Fibroblast of gingiva (primary cell): ENCODE measurements at regions not wholly inside any gene's neighbourhood (a gene's known extent, or its start where the extent isn't known, plus 50 kb on each side); places are given as distances from the start of the nearest gene placed in this dataset.

Experiments
- DNase-seq: peaks from one replicate; pipeline ENCODE4 v3.0.0-alpha.2; 2011; ENCODE audit warnings: low read depth

DNA sequence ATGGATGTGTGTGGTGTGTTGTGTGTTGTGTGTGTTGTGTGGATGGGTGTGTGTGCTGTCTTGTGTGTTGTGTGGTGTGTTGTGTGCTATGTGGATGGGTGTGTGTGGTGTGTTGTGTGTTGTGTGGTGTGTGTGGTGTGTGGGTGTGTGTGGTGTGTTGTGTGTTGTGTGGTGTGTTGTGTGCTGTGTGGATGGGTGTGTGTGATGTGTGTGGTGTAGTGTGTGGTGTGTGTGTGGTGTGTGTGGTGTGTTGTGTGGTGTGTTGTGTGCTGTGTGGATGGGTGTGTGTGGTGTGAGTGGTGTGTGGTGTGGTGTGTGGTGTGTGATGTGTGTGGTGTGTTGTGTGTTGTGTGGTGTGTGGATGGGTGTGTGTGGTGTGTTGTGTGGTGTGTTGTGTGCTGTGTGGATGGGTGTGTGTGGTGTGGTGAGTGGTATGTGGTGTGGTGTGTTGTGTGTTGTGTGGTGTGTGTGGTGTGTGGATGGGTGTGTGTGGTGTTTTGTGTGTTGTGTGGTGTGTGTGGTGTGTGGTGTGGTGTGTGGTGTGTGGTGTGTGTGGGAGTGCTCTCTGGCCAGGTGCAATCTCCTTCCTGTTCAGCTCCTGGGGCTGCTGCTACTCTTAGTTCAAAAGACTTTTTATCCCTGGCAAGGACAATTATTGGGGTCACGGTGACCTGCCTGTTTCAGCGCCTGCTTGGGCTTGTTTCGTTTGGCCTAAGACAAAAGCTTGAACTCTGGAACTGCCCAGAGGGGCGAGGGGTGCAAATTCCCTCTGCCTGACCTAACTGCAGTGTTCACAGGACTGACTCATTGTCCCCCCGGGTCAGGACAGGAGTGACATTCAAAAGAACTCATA lies 101.1 kb downstream of the UBIAD1 start:
- no peak for DNase-seq

DNA sequence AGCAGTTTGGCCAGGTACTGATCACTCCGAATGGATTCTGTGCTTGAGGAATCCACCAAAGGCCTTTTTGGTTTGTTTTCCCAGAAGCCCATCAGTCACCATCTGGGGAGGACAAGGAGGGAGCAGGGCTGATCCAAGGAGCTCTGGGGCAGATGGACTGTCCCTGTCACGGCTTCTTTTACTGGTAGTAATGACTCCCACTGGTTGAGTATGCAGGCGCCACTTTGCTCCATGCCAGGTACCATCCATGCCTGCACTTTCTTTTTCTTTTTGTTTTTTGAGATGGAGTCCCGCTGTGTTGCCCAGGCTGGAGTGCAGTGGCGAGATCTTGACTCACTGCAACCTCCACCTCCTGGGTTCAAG lies 101.7 kb downstream of the UBIAD1 start:
- no peak for DNase-seq

DNA sequence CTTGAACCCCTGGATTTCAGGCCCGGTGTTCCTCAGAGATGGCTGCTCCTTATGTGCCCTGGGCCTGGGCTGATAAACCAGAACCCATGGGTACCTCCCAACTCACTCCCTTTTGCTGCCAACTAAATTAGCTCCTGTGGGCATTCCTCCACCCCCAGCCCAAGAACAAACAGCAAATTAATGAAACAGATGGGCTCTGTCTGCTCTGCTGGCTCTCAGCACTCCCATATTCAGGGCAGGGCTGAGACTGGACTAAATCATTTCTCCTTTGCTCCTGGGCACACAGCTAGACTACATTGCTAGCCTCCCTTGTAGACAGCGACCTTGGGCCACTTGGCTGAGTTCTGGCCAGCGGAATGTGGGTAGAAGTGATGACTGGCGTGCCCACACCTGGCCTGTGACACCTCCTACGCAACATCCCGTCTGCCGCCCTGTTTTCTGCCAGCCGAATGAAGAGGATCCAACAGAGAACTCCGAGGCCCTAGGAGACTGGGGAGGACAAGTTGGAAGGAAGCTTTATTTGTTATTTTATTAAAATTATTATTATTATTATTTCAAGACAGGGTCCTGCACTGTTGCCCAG lies 101.9 kb upstream of the DISP3 start:
- DNase-seq = no peak

- DNase-seq = no peak
Measured at GRCh38 chr1:11377954-11378353, 101.0 kb upstream of the DISP3 start.

GRCh38 chr1:11379851-11380250 lies 99.1 kb upstream of the DISP3 start:
- no peak for DNase-seq

DNA sequence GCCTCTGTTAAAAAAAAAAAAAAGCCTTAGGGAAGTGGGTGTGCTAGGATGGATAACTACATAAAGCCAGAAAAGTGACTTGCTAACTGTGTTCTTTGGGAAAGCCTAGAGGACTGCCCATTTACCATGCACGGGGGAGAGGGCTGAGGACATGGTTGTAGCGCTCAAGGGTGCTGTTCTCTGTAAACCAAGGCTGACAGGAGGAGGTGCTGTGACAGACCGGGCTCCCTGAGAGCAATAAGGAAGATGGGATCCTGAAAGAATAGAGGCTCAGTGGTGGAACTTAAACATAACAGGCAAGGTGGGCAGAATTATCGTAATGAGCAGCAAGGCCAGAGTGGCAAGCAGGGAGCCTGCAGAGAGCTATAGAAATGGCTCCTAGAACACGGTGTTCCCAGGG lies 98.5 kb upstream of the DISP3 start:
- no peak for DNase-seq

DNA sequence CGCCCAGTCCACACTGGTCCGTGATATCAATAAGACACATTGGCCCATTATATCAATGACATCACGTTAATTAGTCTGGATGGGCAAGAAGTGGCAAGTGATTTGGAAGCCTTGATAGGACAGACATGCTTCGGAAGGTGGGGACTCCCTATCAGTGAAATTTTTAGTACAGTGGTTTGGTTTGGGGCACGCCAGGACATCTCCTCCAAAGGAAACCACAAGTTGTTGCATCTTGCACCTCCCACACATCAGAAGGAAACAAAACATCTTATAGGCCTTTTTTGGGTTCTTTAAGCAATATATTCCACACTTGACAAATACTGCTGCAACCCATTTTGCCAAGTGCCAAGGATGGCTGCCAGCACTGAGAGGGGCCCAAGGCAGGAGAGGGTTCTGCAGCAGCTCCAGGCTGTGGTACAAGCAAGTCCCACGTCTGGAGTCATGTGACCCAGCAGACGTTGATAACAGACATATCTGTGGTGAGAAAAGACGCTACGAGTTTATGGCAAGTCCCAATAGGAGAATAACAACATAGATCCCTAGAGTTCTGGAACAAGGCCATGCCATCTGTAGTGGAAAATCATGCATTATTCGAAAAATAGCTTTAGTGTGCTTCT lies 95.3 kb upstream of the DISP3 start:
- DNase-seq = no peak

DNA sequence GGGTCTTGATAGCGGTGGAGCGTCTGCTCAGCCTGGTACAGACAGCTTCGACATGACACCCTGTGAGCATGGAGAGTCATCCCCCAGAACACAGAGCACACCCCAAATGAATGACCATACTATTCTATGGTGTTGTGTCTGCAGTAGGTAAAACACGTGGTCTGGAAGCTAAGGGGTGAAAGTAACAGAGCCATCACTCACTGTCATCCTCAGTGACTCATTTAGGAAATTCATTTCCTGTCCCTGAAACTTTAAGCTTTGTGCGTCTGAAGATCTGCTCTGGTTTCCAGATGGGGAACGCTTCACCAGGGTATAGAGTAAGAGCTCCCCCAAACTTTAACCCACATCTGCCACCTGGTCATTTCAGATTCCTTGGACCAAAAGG lies 94.8 kb upstream of the DISP3 start:
- no peak for DNase-seq

- DNase-seq = no peak
Measured at GRCh38 chr1:11387829-11388228, 91.1 kb upstream of the DISP3 start.

DNA sequence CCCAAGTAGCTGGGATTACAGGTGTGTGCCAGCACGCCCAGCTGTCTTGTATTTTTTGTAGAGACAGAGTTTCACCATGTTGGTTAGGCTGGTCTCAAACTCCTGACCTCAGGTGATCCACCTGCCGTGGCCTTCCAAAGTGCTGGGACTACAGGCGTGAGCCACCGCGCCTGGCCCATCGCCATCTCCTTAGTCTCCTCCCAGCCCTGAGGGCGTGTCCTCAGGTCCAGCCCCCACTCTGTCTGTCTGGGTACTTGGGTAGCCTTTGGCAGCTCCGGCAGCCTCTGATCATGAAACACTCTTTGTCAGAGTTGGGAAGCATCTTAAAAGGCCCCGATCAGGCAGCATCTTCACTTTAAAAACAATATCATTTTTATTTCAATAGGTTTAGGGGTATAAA lies 90.3 kb upstream of the DISP3 start:
- no peak for DNase-seq

DNA sequence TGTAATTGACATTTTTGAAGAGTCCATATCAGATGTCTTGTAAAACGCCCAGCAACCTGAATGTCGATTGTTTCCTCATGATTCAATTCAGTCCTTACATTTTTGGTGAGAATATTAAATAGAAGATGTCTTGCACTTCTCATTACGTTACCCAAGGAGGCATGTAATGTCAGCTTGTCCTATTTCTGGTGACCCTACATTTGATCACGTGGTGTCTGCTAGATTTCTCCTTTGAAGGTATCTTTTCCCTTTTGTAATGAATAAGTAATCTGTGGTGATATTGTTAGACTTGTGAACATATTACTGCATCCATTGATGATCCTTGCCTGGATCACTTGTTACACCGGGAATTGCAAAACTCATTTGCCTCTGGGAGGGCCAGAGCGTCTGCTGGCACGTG lies 87.6 kb upstream of the DISP3 start:
- no peak for DNase-seq

DNA sequence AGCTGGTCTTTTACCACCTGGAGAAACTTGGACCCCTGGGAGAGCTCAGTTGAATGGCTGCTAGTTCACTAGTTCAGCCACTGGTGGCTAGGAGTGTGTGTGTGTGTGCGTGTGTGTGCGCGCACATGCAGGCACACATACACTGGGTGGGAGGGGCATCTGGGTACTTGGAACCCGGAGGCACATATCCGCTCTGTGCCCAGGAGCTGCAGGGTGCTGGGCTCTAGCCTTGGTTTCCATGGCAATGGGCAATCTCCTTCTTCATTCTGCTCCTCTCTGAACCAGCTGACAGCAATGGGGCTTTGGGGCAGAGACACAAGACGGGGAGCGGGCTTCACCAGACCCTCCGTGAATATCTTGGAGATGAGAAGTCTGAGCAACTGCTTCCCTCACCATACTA lies 87.1 kb upstream of the DISP3 start:
- no peak for DNase-seq

DNA sequence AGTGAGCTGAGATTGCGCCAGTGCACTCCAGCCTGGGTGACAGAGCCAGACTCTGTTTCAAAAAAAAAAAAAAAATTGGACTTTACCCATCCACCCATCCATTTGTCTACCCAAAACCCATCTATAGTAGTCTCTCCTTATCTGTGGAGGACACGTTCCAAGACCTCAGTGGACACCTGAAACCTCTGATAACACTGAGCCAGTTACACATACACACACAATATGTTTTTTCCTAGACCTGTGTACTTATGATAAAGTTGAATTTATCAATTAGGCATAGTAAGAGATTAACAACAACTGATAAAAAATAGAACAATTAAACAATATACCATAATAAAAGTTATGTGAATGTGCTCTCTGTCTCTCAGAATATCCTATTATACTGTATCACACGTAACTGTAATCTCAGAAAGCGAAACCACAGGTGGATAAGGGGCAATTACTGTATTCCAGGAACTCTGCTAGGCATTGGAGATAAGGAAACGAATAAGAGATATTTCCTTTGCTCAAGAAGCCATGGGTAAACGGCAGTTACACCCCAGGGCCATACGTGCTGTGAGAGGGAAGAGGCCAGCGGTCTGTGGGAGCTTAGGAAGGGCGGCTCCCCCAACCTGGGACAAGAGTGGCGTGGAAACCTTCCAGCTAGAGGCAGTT lies 84.2 kb upstream of the DISP3 start:
- no peak for DNase-seq

DNA sequence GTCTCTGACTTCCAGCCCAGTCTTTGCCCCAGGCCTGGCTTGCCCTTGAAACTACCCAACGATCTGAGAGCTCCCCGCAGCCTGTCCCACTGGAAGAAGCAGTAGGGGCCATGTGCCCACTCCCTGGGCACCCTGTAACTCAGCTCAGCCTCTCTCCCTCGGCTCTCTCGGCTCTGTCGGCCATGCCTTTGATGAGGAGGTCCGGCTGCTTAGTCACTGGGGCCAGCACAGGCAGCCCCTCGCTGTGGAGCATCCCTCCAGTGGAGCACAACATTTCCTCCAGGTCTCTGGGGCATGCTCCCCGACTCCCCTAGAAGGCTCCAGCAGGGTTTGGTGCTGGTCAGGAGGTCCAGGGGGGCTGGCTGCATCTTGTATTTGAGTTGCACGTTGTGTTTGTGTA lies 83.3 kb upstream of the DISP3 start:
- no peak for DNase-seq

DNA sequence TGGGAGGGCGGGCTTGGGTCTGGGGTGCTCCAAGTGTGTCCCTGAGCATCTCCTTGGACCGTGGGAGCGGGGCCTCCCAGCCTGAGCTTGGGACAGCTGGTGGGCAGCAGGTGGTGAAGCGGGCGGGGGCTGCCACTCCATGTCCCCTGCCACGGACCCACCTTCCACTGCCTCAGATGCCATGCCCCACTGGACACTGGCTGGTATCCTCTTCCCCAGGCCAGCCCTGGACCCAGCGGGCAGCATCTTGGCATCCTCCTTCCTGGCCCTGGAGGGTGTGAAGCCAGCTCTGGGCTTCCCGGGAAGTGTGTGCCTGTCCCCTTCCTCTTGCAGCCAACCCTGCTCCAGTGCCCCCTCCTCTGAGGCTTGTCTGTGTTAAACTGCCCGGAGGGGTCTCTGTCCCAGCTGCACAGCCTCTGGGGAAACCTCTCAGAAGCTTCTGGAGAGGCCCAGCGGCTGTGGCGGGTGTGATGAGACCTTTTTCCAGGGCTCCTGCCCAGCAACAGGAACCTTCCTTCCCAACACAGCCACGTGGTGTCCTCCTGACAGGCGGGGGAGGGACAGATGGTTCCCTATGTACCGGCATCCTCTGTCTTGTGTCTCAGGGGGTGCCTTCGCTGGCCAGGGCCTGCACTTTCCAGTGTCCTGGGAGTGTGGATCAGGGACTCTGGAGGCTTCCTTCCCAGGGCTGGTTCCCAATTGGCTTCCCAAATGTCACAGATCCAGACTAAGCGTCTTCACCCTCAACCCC lies 81.6 kb upstream of the DISP3 start:
- no peak for DNase-seq

DNA sequence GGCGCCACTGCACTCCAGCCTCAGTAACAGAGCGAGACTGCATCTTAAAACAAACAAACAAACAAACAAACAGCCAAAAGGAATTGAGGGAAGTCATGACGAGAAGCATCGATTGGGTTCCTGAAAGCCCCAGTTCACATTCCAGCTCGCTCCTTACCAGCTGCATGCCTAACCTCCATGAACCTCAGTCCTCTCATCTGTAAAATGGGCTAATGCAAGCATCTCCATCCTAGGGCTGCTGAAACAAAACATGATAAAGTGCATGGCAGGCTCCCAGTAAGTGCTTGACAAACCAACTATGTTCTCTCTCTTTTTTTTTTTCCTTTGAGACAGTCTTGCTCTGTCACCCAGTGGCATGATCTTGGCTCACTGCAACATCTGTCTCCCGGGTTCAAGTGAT lies 79.7 kb upstream of the DISP3 start:
- DNase-seq = no peak

DNA sequence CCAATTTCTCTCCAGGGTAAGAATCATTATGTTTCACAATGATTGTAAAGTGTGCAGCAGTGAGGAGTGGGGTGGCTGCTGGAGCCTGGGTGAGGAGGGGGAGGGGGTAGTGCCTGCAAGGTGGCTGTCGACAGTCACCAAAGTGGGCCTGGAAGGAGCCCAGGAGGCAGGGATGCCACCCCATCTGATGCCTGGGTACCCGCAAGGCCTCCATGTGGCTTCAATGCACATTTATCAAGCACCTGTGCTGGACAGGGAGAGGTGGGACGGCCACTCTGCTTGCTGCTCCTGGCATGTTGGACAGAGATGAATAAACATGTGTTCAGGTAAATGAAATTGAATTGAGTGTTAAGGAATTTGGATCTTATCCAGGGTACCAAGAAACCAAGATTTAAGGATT lies 78.8 kb upstream of the DISP3 start:
- DNase-seq = no peak

DNA sequence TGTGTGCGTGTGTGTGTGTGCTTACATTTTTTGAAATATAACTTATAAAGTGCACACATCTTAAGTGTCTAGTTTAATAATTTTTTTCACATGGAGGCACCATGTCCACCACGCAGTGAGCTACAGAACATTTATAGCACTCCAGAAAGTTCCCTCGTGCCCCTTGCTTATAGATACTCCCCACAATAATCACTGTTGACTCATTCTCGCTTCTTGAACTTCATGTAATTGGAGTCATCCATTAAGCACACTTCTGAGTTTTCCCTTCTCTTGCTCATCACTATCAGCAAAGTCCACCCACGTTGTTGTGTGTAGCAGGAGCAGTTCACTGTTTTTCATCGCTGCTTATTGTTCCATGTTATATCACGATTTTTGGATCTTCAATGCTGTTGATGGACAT lies 78.4 kb upstream of the DISP3 start:
- no peak for DNase-seq

GRCh38 chr1:11406845-11407244 lies 72.1 kb upstream of the DISP3 start:
- DNase-seq = no peak

GRCh38 chr1:11407301-11407994 lies 71.5 kb upstream of the DISP3 start:
- DNase-seq = no peak

DNA sequence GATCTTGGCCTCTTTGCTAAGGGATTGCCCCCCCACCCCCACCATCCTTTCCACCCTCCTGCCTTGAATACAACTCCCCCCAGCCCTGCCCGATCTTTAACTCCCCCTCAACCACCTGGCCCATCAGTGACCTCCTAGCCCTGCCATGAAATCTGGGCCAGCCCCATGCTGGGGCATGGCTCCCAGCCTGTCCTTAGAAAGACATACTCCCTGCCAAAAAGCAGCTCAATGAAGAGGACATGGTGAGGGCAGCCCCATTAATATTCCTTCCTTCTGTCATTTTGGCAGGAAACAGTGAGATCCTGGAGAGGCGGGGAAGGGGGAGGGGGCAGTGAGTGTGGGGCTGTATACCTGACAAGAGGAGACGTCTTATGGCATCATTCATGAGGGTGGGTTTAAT lies 66.8 kb upstream of the DISP3 start:
- no peak for DNase-seq

DNA sequence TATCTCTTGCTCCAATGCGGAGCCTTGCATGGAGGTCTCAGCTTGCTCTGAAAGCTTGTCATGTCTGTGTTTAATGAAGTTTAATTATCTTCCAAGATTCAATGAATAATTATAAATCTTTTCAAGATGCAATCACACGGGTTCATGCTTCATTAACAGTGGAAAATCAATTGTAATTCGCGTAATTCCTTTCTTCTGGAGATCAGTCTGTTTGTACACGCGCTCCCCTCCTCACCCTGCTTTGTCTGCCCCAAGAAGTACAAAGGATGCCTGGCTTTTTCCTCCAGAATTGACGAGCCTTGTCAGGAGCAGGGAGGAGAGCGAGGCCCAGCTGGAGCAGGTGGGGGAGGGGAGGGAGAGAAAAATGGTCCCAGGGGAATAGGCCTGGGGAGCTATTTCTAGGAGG lies 65.0 kb upstream of the DISP3 start:
- no peak for DNase-seq
